Upper lobe of left lung (tissue), 4 donors: ENCODE measurements at regions not wholly inside any gene's neighbourhood (a gene's known extent, or its start where the extent isn't known, plus 50 kb on each side); places are given as distances from the start of the nearest gene placed in this dataset.

Experiments
- EP300 ChIP-seq, 4 donors: sonication (generic); formaldehyde crosslinking; IDR thresholded peaks; one replicate each; pipeline ENCODE4 v1.5.1; 2017; ENCODE audit warnings: antibody characterized with exemption in 4 of 4, control low read depth in 2 of 4
- POLR2A ChIP-seq, 4 donors: fragments of 450-650 bp; IDR thresholded peaks; one replicate each; pipeline ENCODE4 v1.5.1; 2016 to 2017; ENCODE audit warnings: antibody characterized with exemption in 4 of 4, mild to moderate bottlenecking in 2 of 4
- POLR2AphosphoS5 ChIP-seq, 2 donors: sonication (generic); formaldehyde crosslinking; IDR thresholded peaks; one replicate each; pipeline ENCODE4 v1.5.1; 2017; ENCODE audit warnings: antibody characterized with exemption in 2 of 2
- TF ChIP-seq, protein P1 (sequence below), 6 experiments: fragments of 450-650 bp in 4 of 6; fragments of 200-600 bp in 2 of 6; sonication (generic) in 2 of 6; IDR thresholded peaks; one replicate each; pipeline ENCODE4 v1.5.1; 2016 to 2019; ENCODE audit warnings: antibody characterized with exemption in 6 of 6

GRCh38 chr13:105139048-105139379, 1396.4 kb downstream of the EFNB2 start:
- TF ChIP-seq, protein P1, sequence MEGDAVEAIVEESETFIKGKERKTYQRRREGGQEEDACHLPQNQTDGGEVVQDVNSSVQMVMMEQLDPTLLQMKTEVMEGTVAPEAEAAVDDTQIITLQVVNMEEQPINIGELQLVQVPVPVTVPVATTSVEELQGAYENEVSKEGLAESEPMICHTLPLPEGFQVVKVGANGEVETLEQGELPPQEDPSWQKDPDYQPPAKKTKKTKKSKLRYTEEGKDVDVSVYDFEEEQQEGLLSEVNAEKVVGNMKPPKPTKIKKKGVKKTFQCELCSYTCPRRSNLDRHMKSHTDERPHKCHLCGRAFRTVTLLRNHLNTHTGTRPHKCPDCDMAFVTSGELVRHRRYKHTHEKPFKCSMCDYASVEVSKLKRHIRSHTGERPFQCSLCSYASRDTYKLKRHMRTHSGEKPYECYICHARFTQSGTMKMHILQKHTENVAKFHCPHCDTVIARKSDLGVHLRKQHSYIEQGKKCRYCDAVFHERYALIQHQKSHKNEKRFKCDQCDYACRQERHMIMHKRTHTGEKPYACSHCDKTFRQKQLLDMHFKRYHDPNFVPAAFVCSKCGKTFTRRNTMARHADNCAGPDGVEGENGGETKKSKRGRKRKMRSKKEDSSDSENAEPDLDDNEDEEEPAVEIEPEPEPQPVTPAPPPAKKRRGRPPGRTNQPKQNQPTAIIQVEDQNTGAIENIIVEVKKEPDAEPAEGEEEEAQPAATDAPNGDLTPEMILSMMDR (IDR thresholded peaks at IDR 0.05), result no peak
- TF ChIP-seq POLR2AphosphoS5 (IDR thresholded peaks at IDR 0.05) (no peak), POLR2A (IDR thresholded peaks at IDR 0.05) (no peak), EP300 (IDR thresholded peaks at IDR 0.05) (no peak)
